ENCODE measurements at regions not wholly inside any gene's neighbourhood (a gene's known extent, or its start where the extent isn't known, plus 50 kb on each side); places are given as distances from the start of the nearest gene placed in this dataset.

DNA sequence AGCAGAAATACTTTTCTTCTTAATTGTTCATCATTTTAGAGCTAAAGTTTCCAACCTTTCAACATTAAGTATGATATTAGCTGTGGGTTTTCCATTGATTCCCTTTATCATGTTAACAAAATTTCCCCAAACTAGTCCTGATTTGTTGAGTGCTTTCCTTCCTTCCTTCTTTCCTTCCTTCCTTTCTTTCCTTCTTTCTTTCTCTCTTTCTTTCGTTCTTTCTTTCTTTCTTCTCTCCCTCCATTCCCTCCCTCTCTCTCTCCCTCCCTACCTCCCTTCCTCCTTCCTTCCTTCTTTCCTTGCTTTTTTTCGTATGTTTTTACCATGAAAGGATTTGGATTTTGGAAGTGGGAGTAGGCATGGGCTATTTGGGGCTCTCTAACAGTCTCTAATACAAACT, 133.5 kb downstream of the LMNTD1 start:
- Mint-ChIP-seq H3K27me3 (no peaks in the 10 kb centered on the region), H3K36me3 (peaks cover 4% of the 10 kb centered on the region), H3K4me3 (no peak overlapping the region), H3K9me3 (no peaks in the 10 kb centered on the region), H3K27ac (no peak overlapping the region), H3K4me1 (ENCODE audit: unreplicated experiment) (no peaks in the 10 kb centered on the region)
- DNase-seq (ENCODE audit: extremely low spot score, unreplicated experiment): no peak
- TF ChIP-seq, protein P1, sequence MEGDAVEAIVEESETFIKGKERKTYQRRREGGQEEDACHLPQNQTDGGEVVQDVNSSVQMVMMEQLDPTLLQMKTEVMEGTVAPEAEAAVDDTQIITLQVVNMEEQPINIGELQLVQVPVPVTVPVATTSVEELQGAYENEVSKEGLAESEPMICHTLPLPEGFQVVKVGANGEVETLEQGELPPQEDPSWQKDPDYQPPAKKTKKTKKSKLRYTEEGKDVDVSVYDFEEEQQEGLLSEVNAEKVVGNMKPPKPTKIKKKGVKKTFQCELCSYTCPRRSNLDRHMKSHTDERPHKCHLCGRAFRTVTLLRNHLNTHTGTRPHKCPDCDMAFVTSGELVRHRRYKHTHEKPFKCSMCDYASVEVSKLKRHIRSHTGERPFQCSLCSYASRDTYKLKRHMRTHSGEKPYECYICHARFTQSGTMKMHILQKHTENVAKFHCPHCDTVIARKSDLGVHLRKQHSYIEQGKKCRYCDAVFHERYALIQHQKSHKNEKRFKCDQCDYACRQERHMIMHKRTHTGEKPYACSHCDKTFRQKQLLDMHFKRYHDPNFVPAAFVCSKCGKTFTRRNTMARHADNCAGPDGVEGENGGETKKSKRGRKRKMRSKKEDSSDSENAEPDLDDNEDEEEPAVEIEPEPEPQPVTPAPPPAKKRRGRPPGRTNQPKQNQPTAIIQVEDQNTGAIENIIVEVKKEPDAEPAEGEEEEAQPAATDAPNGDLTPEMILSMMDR (conservative IDR thresholded peaks at IDR 0.05): no peak

DNA sequence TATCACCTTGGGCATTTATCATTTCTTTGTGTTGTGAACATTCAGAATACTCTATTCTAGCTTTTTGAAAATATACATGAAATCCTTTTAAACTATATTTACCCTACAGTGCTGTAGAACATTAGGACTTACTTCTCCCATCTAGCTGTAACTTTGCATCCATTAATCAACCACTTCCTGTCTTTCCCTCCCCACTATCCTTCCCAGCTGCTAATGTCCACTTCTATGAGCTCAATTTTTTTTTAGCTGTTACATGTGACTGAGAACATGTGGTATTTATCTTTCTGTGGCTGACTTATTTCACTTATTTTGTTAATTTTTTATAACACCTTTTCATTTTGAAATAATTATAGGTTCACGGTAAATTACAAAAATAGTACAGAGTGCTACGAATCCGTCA, 136.0 kb downstream of the LMNTD1 start:
- Mint-ChIP-seq H3K4me3 (no peak overlapping the region), H3K36me3 (peaks cover 4% of the 10 kb centered on the region), H3K27ac (no peak overlapping the region), H3K4me1 (ENCODE audit: unreplicated experiment) (no peaks in the 10 kb centered on the region), H3K9me3 (no peaks in the 10 kb centered on the region), H3K27me3 (peaks cover 4% of the 10 kb centered on the region)
- TF ChIP-seq, protein P1 (conservative IDR thresholded peaks at IDR 0.05): no peak
- DNase-seq (ENCODE audit: extremely low spot score, unreplicated experiment): no peak

DNA sequence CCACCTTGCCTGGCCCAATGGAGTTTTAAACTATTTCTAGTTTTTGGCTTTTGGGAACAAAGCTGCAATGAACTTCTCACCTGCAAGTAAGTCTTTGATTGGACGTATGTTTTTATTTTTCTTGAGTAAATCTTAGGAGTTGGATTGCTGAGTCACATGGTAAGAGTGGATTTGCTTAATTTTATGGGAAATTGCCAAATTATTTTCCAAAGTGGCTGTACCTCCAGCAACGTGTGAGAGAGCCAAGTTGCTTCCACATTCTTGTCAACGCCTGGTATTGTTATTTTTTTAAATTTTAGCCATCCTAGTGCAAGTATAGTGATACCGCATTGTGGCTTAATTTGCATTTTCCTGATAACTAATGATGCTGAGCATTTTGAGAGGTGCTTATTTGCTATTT, 136.6 kb downstream of the LMNTD1 start:
- Mint-ChIP-seq H3K36me3 (peaks cover 4% of the 10 kb centered on the region), H3K4me1 (ENCODE audit: unreplicated experiment) (no peaks in the 10 kb centered on the region), H3K27ac (no peak overlapping the region), H3K4me3 (no peak overlapping the region), H3K27me3 (peaks cover 5% of the 10 kb centered on the region), H3K9me3 (no peaks in the 10 kb centered on the region)
- TF ChIP-seq, protein P1 (conservative IDR thresholded peaks at IDR 0.05): no peak
- no peak for DNase-seq (ENCODE audit: extremely low spot score, unreplicated experiment)

DNA sequence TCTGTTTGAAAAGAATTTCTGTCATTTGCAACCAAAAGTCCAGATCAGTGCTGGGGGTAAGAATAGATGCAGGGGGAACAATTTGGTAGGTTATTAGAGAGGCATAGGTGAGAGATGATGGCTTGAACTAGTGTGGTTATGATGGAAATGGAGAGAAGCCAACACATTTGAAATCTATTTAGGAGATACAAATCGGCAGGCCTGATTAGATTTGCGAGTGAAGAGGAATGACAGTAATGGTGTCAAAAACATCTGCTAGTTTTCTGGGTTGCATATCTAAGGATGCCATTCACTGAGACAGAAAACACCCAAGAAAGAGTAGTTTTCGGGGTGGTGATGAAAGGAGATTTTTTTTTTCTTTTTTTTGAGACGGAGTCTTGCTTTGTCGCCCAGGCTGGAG, 138.1 kb downstream of the LMNTD1 start:
- Mint-ChIP-seq H3K4me3 (no peak overlapping the region), H3K27me3 (peaks cover 5% of the 10 kb centered on the region), H3K27ac (no peak overlapping the region), H3K4me1 (ENCODE audit: unreplicated experiment) (no peaks in the 10 kb centered on the region), H3K36me3 (peaks cover 4% of the 10 kb centered on the region), H3K9me3 (no peaks in the 10 kb centered on the region)
- DNase-seq (ENCODE audit: extremely low spot score, unreplicated experiment): no peak
- TF ChIP-seq, protein P1 (conservative IDR thresholded peaks at IDR 0.05): no peak

DNA sequence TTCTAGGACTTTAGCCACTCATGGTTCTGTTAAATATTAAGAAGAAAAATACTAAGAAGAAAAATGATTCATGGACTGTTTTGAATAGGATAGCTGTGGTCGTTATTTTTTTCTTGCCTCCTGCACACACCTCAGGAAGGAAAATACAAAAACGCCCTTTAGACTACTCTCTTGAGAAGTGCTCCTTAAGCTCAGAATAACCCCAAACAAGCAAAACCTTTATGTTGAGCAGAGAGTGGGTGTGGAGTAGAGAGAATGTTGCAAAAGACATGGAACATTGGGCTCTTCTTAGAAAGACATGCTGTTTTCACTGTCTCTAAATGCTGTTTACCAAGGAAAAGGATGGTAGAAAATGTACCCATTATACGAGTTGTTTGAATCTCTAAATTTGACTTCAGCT, 140.3 kb downstream of the LMNTD1 start:
- Mint-ChIP-seq H3K27me3 (peaks cover 5% of the 10 kb centered on the region), H3K4me1 (ENCODE audit: unreplicated experiment) (no peaks in the 10 kb centered on the region), H3K4me3 (no peak overlapping the region), H3K36me3 (peaks cover 4% of the 10 kb centered on the region), H3K27ac (no peak overlapping the region), H3K9me3 (no peaks in the 10 kb centered on the region)
- no peak for DNase-seq (ENCODE audit: extremely low spot score, unreplicated experiment)
- TF ChIP-seq, protein P1 (conservative IDR thresholded peaks at IDR 0.05): no peak

DNA sequence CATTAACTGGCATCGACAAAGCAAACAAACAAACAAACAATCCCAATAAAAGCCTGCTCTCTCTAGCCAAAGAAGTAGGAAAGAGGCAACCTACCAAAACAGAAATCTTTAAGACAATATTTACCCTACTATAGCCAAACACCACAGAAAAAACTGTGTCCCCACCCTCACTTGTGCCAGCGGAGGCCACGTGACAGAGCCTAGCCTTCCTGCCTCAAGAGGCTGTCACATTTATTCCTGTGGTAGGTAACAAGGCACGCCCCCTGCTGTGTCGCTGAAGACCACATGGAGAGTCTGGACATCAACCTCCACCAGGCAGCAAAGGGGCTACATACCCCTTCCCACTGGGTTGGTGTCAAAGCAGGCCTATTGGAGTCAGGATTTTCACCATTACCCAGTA, 148.1 kb downstream of the LMNTD1 start:
- Mint-ChIP-seq H3K9me3 (peaks cover 7% of the 10 kb centered on the region), H3K27me3 (no peaks in the 10 kb centered on the region), H3K27ac (no peak overlapping the region), H3K36me3 (no peaks in the 10 kb centered on the region), H3K4me3 (no peak overlapping the region), H3K4me1 (ENCODE audit: unreplicated experiment) (no peaks in the 10 kb centered on the region)
- no peak for DNase-seq (ENCODE audit: extremely low spot score, unreplicated experiment)
- TF ChIP-seq, protein P1 (conservative IDR thresholded peaks at IDR 0.05): no peak
